ENCODE measurements at regions not wholly inside any gene's neighbourhood (a gene's known extent, or its start where the extent isn't known, plus 50 kb on each side); places are given as distances from the start of the nearest gene placed in this dataset.
"Not testable (repeated sequence)": the region's sequence is repeated elsewhere in the genome, so short reads cannot be mapped to it uniquely, and the experiment has no call there.

- TF ChIP-seq, protein P1, sequence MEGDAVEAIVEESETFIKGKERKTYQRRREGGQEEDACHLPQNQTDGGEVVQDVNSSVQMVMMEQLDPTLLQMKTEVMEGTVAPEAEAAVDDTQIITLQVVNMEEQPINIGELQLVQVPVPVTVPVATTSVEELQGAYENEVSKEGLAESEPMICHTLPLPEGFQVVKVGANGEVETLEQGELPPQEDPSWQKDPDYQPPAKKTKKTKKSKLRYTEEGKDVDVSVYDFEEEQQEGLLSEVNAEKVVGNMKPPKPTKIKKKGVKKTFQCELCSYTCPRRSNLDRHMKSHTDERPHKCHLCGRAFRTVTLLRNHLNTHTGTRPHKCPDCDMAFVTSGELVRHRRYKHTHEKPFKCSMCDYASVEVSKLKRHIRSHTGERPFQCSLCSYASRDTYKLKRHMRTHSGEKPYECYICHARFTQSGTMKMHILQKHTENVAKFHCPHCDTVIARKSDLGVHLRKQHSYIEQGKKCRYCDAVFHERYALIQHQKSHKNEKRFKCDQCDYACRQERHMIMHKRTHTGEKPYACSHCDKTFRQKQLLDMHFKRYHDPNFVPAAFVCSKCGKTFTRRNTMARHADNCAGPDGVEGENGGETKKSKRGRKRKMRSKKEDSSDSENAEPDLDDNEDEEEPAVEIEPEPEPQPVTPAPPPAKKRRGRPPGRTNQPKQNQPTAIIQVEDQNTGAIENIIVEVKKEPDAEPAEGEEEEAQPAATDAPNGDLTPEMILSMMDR (IDR thresholded peaks at IDR 0.05), result not testable (repeated sequence)
- not testable (repeated sequence) for TF ChIP-seq POLR2AphosphoS5, POLR2A (IDR thresholded peaks at IDR 0.05)
Observed at GRCh38 chr4:131747203-131747602, 1401.9 kb upstream of the PCDH10 start.
